Panc1 (cell line): ENCODE measurements at regions not wholly inside any gene's neighbourhood (a gene's known extent, or its start where the extent isn't known, plus 50 kb on each side); places are given as distances from the start of the nearest gene placed in this dataset.

ENCODE experiments used
- ATAC-seq: fragments of 200-7000 bp; cut with Tn5 transposase; 2 replicates; pipeline ENCODE4 v1.9.1; 2020; ENCODE audit warnings: mild to moderate bottlenecking, moderate library complexity
- BruUV-seq: library from RNA; stranded (reverse); fragments of 400-500 nt; replicated peaks from 2 replicates; lab custom pipeline; 2021; lab: Mats Ljungman, UMichigan
- CTCF ChIA-PET: fragments of 300-600 bp; sonication (Branson Sonifier 250); formaldehyde crosslinking; loops from one replicate; lab custom pipeline; 2022; ENCODE audit warnings: antibody characterized with exemption; lab: Charles Lee
- POLR2A ChIA-PET: fragments of 300-600 bp; sonication (Branson Sonifier 250); formaldehyde crosslinking; loops from one replicate; lab custom pipeline; 2022; ENCODE audit warnings: antibody characterized with exemption; lab: Charles Lee
- DNase-seq: peaks from one replicate; pipeline ENCODE4 v3.0.0-alpha.2; 2010; ENCODE audit warnings: low read depth, low spot score
- H3K27ac ChIP-seq: 2 replicates; pipeline ENCODE4 v1.5.1; 2011; ENCODE audit warnings: mild to moderate bottlenecking, low read length, inconsistent platforms
- H3K27me3 ChIP-seq: fragments of 200-500 bp; sonication (Bioruptor generic); 2 replicates; pipeline ENCODE4 v1.6.0; 2014; ENCODE audit warnings: low read length, inconsistent platforms; ENCODE audit not compliant: control insufficient read depth, insufficient read depth
- H3K36me3 ChIP-seq: fragments of 200-500 bp; sonication (Bioruptor generic); 2 replicates; pipeline ENCODE4 v1.5.1; 2014; ENCODE audit warnings: inconsistent platforms, mild to moderate bottlenecking, low read length, moderate library complexity; ENCODE audit not compliant: control insufficient read depth, insufficient read depth
- H3K4me1 ChIP-seq: 2 replicates; pipeline ENCODE4 v1.5.1; 2011; ENCODE audit warnings: inconsistent platforms, mild to moderate bottlenecking, low read length, moderate library complexity; ENCODE audit not compliant: control insufficient read depth, insufficient read depth
- H3K4me3 ChIP-seq, 2 experiments: 2 replicates each; pipeline ENCODE4 v1.5.1; 2011 to 2012; ENCODE audit warnings: low read depth in 2 of 2, low read length in 2 of 2, mild to moderate bottlenecking in 2 of 2, inconsistent platforms in 1 of 2, moderate library complexity in 1 of 2
- H3K9me3 ChIP-seq: fragments of 200-500 bp; sonication (Bioruptor generic); 2 replicates; pipeline ENCODE4 v1.5.1; 2014; ENCODE audit warnings: low read depth, mild to moderate bottlenecking, inconsistent platforms, low read length, moderate library complexity; ENCODE audit not compliant: control insufficient read depth, insufficient read depth
- POLR2AphosphoS5 ChIP-seq: IDR thresholded peaks from 2 replicates; pipeline ENCODE4 v1.6.1; 2012; ENCODE audit warnings: mild to moderate bottlenecking, low read depth, low read length, moderate library complexity
- SIN3A ChIP-seq: IDR thresholded peaks from 2 replicates; pipeline ENCODE4 v1.6.1; 2012; ENCODE audit warnings: low read depth, mild to moderate bottlenecking, low read length, moderate library complexity, borderline replicate concordance; ENCODE audit not compliant: insufficient read depth
- TCF7L2 ChIP-seq: IDR thresholded peaks from 2 replicates; pipeline ENCODE4 v1.6.1; 2011; ENCODE audit warnings: mild to moderate bottlenecking, low read depth, low read length, inconsistent platforms
- in situ Hi-C: cut with HindIII; loops from 2 replicates; pipeline ENCODE4 v1.10.0; 2016; ENCODE audit warnings: low sequenced_read_pairs, low pct_unique_long_range_greater_than_20kb
- intact Hi-C: fragments of 100-400 bp; cut with micrococcal nuclease; formaldehyde crosslinking; loops from one replicate; pipeline ENCODE4 v1.10.0; 2022; ENCODE audit not compliant: unreplicated experiment
- TF ChIP-seq, protein P1 (sequence below): fragments of 450-650 bp; IDR thresholded peaks from 2 replicates; pipeline ENCODE4 v1.5.1; 2017; ENCODE audit warnings: mild to moderate bottlenecking
- TF ChIP-seq, protein P2 (sequence below), 2 experiments: IDR thresholded peaks; 2 replicates each; pipeline ENCODE4 v1.6.1; 2011 to 2012; ENCODE audit warnings: low read depth in 2 of 2, control low read depth in 1 of 2, low read length in 1 of 2, mild to moderate bottlenecking in 1 of 2, moderate library complexity in 1 of 2; ENCODE audit not compliant: insufficient read depth in 1 of 2

DNA sequence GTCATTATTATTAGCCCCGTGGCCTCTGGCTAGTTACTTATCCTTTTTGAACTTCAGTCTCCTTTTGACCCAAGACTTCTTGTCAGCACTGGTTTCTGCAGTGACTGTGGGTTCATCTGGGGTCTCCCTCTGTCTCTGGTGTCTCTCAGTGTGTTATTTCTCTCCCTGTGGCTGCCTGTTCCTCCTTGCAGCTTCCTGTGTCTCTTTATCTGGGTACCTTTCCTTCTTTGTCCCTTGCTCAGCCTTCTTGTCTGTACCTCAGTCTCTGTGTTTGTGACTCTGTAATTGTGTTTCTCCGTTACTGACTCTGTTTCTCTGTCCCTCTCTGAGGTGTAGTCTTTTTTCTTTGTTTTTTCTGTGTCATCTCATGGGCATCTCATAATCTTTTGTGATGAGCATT is 102.6 kb upstream of the CDH11 start:
- TF ChIP-seq, protein P1, sequence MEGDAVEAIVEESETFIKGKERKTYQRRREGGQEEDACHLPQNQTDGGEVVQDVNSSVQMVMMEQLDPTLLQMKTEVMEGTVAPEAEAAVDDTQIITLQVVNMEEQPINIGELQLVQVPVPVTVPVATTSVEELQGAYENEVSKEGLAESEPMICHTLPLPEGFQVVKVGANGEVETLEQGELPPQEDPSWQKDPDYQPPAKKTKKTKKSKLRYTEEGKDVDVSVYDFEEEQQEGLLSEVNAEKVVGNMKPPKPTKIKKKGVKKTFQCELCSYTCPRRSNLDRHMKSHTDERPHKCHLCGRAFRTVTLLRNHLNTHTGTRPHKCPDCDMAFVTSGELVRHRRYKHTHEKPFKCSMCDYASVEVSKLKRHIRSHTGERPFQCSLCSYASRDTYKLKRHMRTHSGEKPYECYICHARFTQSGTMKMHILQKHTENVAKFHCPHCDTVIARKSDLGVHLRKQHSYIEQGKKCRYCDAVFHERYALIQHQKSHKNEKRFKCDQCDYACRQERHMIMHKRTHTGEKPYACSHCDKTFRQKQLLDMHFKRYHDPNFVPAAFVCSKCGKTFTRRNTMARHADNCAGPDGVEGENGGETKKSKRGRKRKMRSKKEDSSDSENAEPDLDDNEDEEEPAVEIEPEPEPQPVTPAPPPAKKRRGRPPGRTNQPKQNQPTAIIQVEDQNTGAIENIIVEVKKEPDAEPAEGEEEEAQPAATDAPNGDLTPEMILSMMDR, result no peak
- no peak for TF ChIP-seq SIN3A
- no peak for TF ChIP-seq POLR2AphosphoS5
- no peak for TF ChIP-seq TCF7L2
- TF ChIP-seq, protein P2, sequence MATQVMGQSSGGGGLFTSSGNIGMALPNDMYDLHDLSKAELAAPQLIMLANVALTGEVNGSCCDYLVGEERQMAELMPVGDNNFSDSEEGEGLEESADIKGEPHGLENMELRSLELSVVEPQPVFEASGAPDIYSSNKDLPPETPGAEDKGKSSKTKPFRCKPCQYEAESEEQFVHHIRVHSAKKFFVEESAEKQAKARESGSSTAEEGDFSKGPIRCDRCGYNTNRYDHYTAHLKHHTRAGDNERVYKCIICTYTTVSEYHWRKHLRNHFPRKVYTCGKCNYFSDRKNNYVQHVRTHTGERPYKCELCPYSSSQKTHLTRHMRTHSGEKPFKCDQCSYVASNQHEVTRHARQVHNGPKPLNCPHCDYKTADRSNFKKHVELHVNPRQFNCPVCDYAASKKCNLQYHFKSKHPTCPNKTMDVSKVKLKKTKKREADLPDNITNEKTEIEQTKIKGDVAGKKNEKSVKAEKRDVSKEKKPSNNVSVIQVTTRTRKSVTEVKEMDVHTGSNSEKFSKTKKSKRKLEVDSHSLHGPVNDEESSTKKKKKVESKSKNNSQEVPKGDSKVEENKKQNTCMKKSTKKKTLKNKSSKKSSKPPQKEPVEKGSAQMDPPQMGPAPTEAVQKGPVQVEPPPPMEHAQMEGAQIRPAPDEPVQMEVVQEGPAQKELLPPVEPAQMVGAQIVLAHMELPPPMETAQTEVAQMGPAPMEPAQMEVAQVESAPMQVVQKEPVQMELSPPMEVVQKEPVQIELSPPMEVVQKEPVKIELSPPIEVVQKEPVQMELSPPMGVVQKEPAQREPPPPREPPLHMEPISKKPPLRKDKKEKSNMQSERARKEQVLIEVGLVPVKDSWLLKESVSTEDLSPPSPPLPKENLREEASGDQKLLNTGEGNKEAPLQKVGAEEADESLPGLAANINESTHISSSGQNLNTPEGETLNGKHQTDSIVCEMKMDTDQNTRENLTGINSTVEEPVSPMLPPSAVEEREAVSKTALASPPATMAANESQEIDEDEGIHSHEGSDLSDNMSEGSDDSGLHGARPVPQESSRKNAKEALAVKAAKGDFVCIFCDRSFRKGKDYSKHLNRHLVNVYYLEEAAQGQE (IDR thresholded peaks at IDR 0.05; ENCODE audit: insufficient read depth in 1 of 2, low read depth in 2 of 2, low read length in 1 of 2), result no peak
- Histone ChIP-seq H3K9me3 (no peaks in the 10 kb centered on the region), H3K27ac (no peak overlapping the region), H3K27me3 (no peaks in the 10 kb centered on the region), H3K4me1 (no peaks in the 10 kb centered on the region), H3K36me3 (no peaks in the 10 kb centered on the region), H3K4me3 (no peak overlapping the region)
- in situ Hi-C loops (no loop called here), intact Hi-C loops (no loop called here)
- no TSS peak for BruUV-seq
- ATAC-seq, result no peak
- CTCF ChIA-PET, result no interaction called here
- DNase-seq, result no peak
- POLR2A ChIA-PET, result no interaction called here

DNA sequence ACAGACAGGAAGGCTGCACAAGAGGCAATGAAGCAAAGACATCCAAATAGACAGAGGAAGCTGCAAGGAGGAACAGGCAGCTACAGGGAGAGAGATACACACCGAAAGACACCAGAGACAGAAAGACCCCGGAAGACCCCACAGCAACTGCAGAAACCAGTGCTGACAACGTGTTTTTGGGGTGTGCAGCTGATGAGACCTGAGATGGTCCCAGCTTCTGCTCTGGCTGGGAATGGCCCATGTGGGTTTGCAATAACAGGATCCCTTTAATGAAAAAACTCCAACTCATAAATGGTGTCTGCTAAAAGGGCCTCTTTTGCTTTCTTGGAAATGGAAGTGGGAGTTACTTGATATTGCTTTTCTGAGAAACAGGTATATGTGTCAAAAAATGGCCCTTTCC is 101.5 kb upstream of the CDH11 start:
- in situ Hi-C loops, result no loop called here
- POLR2A ChIA-PET, result no interaction called here

More for the DNA sequence above, 101.5 kb upstream of the CDH11 start:
- Histone ChIP-seq H3K9me3 (no peaks in the 10 kb centered on the region), H3K27me3 (no peaks in the 10 kb centered on the region), H3K27ac (no peak overlapping the region), H3K36me3 (no peaks in the 10 kb centered on the region), H3K4me3 (no peak overlapping the region), H3K4me1 (no peaks in the 10 kb centered on the region)
- no peak for ATAC-seq
- CTCF ChIA-PET, result no interaction called here
- intact Hi-C loops, result no loop called here
- DNase-seq, result no peak
- BruUV-seq, result no TSS peak
- no peak for TF ChIP-seq SIN3A
- TF ChIP-seq, protein P1, result no peak
